ENCODE measurements at regions not wholly inside any gene's neighbourhood (a gene's known extent, or its start where the extent isn't known, plus 50 kb on each side); places are given as distances from the start of the nearest gene placed in this dataset.

DNA sequence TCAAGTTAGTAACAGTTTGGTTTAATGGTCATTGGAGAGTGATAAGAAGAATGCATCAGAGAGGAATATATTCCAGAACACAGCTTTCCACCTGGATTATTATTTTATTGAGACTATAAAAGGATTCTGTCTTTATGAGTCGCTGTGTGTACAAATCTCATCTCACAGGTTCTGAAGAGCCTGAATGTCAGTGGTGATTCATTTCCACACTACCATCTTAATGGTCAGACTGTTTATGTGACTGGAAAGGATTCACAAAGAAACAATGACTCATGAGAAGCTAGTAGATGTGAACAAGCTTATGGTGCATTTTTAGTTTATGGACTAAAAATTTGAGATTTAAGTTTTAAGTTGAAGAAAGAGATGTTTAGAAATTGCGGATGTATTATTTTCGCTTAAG, 685.4 kb upstream of the NRXN1 start:
- Histone ChIP-seq H3K4me2 (ENCODE audit: control insufficient read depth, extremely low read depth, insufficient read depth, low read depth, low read length) (no peak overlapping the region), H3K9ac (ENCODE audit: control insufficient read depth, extremely low read depth, insufficient read depth, low read length) (no peak overlapping the region), H3K4me3 (ENCODE audit: control insufficient read depth in 2 of 3, extremely low read depth in 1 of 3, insufficient read depth in 2 of 3, low read depth in 1 of 3, low read length in 3 of 3) (no peak overlapping the region), H3K4me1 (ENCODE audit: control insufficient read depth, extremely low read depth, insufficient read depth, low read length) (no peaks in the 10 kb centered on the region), H4K20me1 (ENCODE audit: control insufficient read depth, extremely low read depth, insufficient read depth, low read length) (no peaks in the 10 kb centered on the region), H3K27me3 (ENCODE audit: control insufficient read depth, extremely low read depth, insufficient read depth, low read length) (no peaks in the 10 kb centered on the region), H2AFZ (ENCODE audit: control insufficient read depth, low read length) (no peak overlapping the region), H3K79me2 (ENCODE audit: control insufficient read depth, insufficient read depth, low read length) (no peaks in the 10 kb centered on the region), H3K36me3 (ENCODE audit: control insufficient read depth in 2 of 2, extremely low read depth in 1 of 2, insufficient read depth in 2 of 2, low read length in 2 of 2) (no peaks in the 10 kb centered on the region), H3K9me1 (ENCODE audit: control insufficient read depth, extremely low read depth, insufficient read depth, low read length) (no peaks in the 10 kb centered on the region), H3K9me3 (ENCODE audit: control insufficient read depth, low read depth, low read length) (no peaks in the 10 kb centered on the region), H3K27ac (ENCODE audit: control insufficient read depth, insufficient read depth, low read length) (no peak overlapping the region)
- DNase-seq (ENCODE audit: low read depth, low spot score) = no peak
- dilution Hi-C loops (cut with MboI; ENCODE audit: extremely low pct_ligation_motif_present, low sequenced_read_pairs) = no loop called here
- FAIRE-seq = no peak
- TF ChIP-seq, protein P1, sequence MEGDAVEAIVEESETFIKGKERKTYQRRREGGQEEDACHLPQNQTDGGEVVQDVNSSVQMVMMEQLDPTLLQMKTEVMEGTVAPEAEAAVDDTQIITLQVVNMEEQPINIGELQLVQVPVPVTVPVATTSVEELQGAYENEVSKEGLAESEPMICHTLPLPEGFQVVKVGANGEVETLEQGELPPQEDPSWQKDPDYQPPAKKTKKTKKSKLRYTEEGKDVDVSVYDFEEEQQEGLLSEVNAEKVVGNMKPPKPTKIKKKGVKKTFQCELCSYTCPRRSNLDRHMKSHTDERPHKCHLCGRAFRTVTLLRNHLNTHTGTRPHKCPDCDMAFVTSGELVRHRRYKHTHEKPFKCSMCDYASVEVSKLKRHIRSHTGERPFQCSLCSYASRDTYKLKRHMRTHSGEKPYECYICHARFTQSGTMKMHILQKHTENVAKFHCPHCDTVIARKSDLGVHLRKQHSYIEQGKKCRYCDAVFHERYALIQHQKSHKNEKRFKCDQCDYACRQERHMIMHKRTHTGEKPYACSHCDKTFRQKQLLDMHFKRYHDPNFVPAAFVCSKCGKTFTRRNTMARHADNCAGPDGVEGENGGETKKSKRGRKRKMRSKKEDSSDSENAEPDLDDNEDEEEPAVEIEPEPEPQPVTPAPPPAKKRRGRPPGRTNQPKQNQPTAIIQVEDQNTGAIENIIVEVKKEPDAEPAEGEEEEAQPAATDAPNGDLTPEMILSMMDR (optimal IDR thresholded peaks at IDR 0.05 in 1 of 3, IDR thresholded peaks at IDR 0.05 in 1 of 3, conservative IDR thresholded peaks at IDR 0.05 in 1 of 3; ENCODE audit: extremely low read depth in 1 of 3, insufficient read depth in 2 of 3, low read length in 3 of 3) = no peak
- no peak for TF ChIP-seq EZH2 (IDR thresholded peaks at IDR 0.05; ENCODE audit: low read length)

GRCh38 chr2:51711766-51712165, 679.8 kb upstream of the NRXN1 start:
- H3K79me2 ChIP-seq (ENCODE audit: control insufficient read depth, insufficient read depth, low read length) = no peaks in the 10 kb centered on the region
- H3K4me1 ChIP-seq (ENCODE audit: control insufficient read depth, extremely low read depth, insufficient read depth, low read length) = no peaks in the 10 kb centered on the region
- H3K36me3 ChIP-seq (ENCODE audit: control insufficient read depth in 2 of 2, extremely low read depth in 1 of 2, insufficient read depth in 2 of 2, low read length in 2 of 2) = no peaks in the 10 kb centered on the region
- H3K27ac ChIP-seq (ENCODE audit: control insufficient read depth, insufficient read depth, low read length) = no peak overlapping the region
- no peak overlapping the region for H3K4me2 ChIP-seq (ENCODE audit: control insufficient read depth, extremely low read depth, insufficient read depth, low read depth, low read length)
- no peak overlapping the region for H3K4me3 ChIP-seq (ENCODE audit: control insufficient read depth in 2 of 3, extremely low read depth in 1 of 3, insufficient read depth in 2 of 3, low read depth in 1 of 3, low read length in 3 of 3)
- no peaks in the 10 kb centered on the region for H3K27me3 ChIP-seq (ENCODE audit: control insufficient read depth, extremely low read depth, insufficient read depth, low read length)
- TF ChIP-seq, protein P1 (optimal IDR thresholded peaks at IDR 0.05 in 1 of 3, IDR thresholded peaks at IDR 0.05 in 1 of 3, conservative IDR thresholded peaks at IDR 0.05 in 1 of 3; ENCODE audit: extremely low read depth in 1 of 3, insufficient read depth in 2 of 3, low read length in 3 of 3) = no peak
- TF ChIP-seq EZH2 (IDR thresholded peaks at IDR 0.05; ENCODE audit: low read length) = no peak
- dilution Hi-C loops (cut with MboI; ENCODE audit: extremely low pct_ligation_motif_present, low sequenced_read_pairs) = no loop called here
- no peak for FAIRE-seq
- H3K9me1 ChIP-seq (ENCODE audit: control insufficient read depth, extremely low read depth, insufficient read depth, low read length) = no peaks in the 10 kb centered on the region
- H4K20me1 ChIP-seq (ENCODE audit: control insufficient read depth, extremely low read depth, insufficient read depth, low read length) = no peaks in the 10 kb centered on the region
- H3K9me3 ChIP-seq (ENCODE audit: control insufficient read depth, low read depth, low read length) = no peaks in the 10 kb centered on the region
- DNase-seq (ENCODE audit: low read depth, low spot score) = no peak
- H3K9ac ChIP-seq (ENCODE audit: control insufficient read depth, extremely low read depth, insufficient read depth, low read length) = no peak overlapping the region
- H2AFZ ChIP-seq (ENCODE audit: control insufficient read depth, low read length) = no peak overlapping the region
